ENCODE measurements at regions not wholly inside any gene's neighbourhood (a gene's known extent, or its start where the extent isn't known, plus 50 kb on each side); places are given as distances from the start of the nearest gene placed in this dataset.

GRCh38 chr10:61545170-61545569, 92.0 kb upstream of the TMEM26 start:
- TF ChIP-seq TEAD4 (IDR thresholded peaks at IDR 0.05; ENCODE audit: low read depth, low read length) = no peak
- no peak for TF ChIP-seq NRF1 (IDR thresholded peaks at IDR 0.05; ENCODE audit: low read depth, low read length)
- TF ChIP-seq CTCF (IDR thresholded peaks at IDR 0.05; ENCODE audit: control extremely low read depth in 1 of 3, insufficient read depth in 1 of 3, low read depth in 1 of 3, low read length in 3 of 3) = no peak
- no peak for TF ChIP-seq ATF2 (IDR thresholded peaks at IDR 0.05; ENCODE audit: low read length)
- no peak for TF ChIP-seq POLR2AphosphoS5 (IDR thresholded peaks at IDR 0.05; ENCODE audit: low read depth, low read length)
- no peak for TF ChIP-seq POLR2A (IDR thresholded peaks at IDR 0.05; ENCODE audit: control extremely low read depth in 1 of 2, low read depth in 2 of 2, low read length in 2 of 2)
- TF ChIP-seq USF2 (IDR thresholded peaks at IDR 0.05; ENCODE audit: low read length) = no peak
- no peak for TF ChIP-seq EP300 (IDR thresholded peaks at IDR 0.05; ENCODE audit: borderline replicate concordance in 1 of 2, low read depth in 2 of 2, low read length in 2 of 2)
- no peak for TF ChIP-seq ZNF274 (IDR thresholded peaks at IDR 0.05; ENCODE audit: borderline replicate concordance, extremely low read depth, low read length)
- no peak for TF ChIP-seq SRF (IDR thresholded peaks at IDR 0.05; ENCODE audit: low read depth, low read length)
- no peak for TF ChIP-seq SIN3A (conservative IDR thresholded peaks at IDR 0.05 in 1 of 2, IDR thresholded peaks at IDR 0.05 in 1 of 2; ENCODE audit: low read depth in 1 of 2, low read length in 2 of 2)

All from H1 (cell line).